NCI-H2227 (cell line): ENCODE measurements at regions not wholly inside any gene's neighbourhood (a gene's known extent, or its start where the extent isn't known, plus 50 kb on each side); places are given as distances from the start of the nearest gene placed in this dataset.
A peak's percentile ranks its signal among the peaks of the same experiment; 100 is the strongest.

Source experiments
- DNase-seq: peaks from one replicate; lab custom pipeline; 2025; ENCODE audit not compliant: unreplicated experiment; lab: John Stamatoyannopoulos, UW

DNA sequence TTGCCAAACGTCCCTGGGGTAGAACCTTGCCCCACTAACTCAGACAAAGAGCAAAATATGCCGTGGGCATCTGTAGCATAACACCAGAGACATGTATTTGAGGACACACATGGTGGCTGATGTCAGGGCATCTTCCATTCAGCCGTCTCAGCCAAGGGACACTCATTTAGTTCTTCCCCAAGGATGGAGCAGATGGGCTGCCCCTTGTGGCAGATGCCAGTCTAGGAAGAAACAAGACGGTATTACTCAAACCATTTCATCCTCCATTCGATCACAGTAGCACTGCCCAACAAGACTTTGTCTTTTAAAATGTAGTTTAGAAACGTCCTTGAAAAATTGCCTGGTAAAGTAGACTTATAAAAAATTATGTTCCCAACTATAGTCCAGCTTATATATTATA, 937.6 kb upstream of the EEF2KMT start:
- peak; percentile 47 for DNase-seq

DNA sequence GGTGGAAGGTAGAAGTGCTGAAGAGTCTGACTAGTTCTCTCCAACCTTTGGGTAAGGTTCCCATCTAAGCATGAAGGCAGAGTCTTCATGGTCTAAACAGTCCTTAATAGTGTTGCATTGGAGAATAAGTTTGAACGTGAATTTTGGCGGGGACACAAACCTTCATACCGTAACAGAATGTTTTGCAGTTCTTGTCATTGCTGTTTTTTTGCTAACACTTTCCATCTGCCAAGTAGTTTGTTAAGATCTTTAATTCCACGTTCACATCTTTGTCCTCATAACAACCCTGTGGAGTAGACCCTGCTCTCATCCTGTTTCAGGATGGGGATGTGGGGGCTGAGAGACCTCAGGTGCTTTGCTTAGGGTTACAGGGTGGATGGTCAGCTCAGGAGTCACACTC, 936.9 kb upstream of the EEF2KMT start:
- no peak for DNase-seq

GRCh38 chr16:6032438-6032837, 934.8 kb upstream of the EEF2KMT start:
- peak; percentile 21 for DNase-seq

DNA sequence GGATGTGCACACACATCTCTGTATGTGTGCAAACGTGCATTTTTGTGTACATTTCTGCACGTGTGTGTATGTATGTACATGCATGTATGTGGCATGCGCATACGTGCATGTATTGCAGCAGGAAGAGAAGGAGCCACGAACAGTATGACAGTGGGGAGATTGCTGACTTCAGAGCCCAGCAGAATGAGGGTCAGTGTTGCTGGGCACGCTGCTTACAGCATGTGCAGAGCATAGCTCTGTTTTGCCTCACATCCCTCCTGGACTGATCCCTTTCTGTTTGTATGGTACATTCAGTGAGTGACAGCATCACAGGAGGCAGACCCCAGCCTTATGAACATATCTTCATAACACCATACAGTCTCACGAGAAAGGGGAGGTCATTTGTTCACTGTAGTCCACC, 934.0 kb upstream of the EEF2KMT start:
- DNase-seq: no peak

DNA sequence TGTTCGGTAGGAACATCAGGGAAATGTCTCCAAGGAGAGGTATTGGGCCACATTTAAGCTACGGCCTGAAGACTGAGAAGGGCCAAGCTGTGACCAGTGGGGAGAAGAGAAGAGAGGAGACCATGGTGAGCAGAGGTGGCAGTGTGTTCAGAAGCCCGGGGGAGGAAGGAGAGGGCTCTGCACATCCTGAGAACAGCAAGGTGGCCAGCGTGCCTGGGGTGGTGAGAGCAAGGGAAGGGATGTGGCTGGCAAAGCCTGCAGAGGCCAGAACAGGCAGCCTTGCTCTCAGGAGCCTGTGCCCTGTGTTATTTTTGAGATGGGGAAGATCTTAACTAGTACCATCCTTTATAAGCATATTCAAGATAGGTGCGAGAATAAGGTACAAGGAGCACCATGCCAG, 933.5 kb upstream of the EEF2KMT start:
- DNase-seq: no peak

DNA sequence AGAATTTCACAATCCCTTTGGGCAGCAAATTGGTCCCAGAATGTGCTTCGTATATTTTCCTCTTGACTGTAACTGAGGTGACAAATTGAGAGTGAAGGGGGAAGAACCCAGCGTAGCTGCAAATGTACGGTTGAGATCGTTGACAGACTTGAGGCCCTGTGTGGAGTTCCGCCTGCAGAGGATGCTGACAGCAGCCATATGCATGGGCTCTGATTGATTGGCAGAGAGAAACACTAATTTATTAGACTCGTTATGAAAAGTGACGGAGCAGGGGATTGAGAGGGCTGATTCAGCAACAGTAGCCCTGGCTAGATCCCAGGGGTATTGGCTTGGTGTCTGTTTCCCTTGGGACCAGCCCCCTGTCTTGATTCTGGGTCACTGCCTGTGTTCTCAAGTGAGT, 930.1 kb upstream of the EEF2KMT start:
- no peak for DNase-seq

GRCh38 chr16:6023449-6023848, 925.9 kb upstream of the EEF2KMT start:
- DNase-seq: no peak

GRCh38 chr16:6021276-6021943, 923.8 kb upstream of the EEF2KMT start:
- no peak for DNase-seq

DNA sequence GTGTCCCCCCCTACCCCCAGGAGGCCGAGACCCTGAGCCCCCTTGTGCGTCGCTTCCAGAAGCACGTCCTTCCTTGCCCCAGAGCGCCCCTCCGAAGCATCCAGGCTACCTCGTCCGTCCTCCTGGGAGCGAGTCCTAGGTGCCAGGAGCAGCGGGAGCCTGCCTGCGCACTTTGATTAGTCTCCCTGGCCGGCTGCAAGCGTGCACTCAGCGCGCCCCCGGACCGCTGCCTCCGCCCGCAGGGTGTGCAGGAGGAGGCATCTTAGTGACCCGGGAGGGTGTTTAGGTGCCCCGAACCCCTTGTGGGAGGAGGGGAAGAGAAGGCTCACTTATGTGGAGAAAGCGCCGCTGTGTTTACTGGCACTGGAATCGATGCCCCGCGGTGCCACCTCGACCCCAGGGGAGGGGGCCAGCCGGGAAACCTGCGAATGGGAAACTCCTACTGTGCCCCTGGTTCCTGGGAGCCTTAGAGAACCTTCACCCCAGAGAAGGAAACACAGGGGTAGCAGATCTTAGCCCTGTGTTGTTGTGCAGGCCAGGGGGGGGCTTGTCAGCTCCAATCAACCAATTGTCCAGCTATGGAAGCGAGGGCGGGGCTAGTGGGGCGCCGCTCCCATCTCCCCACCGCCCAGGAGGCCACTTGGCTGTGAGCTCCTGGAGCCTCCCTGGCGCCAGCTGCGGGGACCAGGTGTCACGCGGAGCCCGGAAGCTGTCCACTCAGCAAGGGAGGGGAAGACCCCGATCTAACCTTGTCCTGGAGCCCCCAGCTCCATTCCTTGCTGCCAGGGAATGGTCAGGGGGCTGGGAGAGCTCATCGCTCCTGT, 922.8 kb upstream of the EEF2KMT start:
- DNase-seq: peak; percentile 54

DNA sequence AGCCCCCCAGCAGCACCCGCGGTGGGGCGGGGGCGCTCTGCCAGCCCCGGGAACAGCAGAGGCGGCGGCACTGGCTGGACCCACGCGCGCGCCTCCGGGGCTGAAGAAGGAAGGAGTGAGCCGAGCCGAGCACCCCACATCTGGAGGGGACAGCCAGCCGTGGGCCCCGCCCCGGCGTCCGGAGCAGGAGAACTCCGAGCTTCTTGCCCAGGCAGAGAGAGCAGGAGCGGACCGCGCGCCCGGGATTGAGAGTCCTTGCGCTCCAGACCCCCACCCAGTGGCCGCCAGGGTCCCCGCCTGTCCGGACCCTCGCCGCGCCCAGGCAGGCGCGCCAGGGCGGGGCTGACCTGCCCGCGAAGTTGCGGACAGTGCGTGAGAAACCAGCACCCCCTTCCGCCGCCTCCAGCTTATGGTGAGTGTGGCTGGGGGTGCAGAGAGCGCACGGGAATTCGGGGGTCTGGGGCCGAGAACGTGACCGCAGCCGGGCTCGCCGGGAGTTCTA, 921.9 kb upstream of the EEF2KMT start:
- DNase-seq: peak; percentile 70

DNA sequence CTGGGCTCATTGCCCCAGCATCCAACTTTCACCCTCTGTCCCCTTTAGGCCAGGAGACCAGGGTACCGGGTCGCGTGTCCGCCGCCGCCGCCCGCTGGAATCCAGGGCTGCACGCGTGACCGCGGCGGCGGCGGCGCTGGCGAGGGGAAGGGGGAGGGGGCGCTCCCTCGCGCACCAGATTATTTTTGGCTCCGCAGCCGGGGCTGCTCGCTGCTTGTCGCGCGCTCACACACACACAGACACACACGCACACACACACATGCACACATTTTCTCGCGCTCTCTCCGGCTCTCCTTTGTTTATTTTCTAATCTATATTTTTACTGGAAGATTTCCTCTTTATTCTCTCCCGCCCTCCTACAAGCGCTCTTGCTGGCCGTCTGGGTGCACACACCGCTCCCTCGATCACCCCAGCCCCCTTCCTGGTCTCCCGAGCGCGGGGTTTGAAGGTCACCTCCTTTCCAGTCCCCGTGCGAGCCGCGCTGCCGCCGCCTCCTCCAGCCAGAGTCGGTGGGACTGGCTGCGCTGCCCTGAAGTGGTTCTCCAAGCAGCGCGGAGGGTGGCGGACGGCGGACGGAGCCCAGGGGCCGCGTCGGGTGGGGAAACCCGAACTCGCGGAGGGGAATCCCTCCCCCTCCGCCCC, 921.4 kb upstream of the EEF2KMT start:
- DNase-seq: peak; percentile 70

DNA sequence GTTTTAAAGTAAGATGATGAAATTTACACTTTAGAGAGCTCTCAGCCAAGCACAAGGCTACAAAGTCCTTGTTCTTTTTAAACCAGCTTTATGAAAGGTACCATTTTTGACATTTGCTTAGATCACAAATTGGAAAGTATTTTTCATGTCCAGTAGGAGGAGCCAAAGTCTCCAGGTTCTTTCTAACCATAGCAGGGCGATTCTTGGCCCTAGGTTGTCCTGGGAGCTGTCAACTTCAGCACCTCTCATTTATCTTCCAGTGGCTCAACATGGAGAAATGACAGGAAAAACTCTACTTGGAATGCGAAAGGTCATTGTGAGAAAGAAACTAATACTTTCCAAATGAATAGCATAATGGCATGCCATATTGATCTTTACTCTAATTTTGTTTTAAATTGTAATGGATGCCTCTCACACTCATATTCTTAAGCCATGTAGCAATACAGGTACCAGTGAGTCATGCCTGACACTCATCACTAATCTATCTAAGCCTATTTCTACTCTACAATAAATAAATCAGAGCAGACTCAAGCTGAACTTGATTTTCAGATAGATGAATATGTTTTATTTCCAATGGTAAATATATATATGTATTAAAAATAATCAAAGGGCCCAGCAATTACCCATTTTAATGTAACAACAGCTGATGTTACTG, 919.1 kb upstream of the EEF2KMT start:
- peak; percentile 81 for DNase-seq

GRCh38 chr16:6012716-6013115, 915.1 kb upstream of the EEF2KMT start:
- no peak for DNase-seq

DNA sequence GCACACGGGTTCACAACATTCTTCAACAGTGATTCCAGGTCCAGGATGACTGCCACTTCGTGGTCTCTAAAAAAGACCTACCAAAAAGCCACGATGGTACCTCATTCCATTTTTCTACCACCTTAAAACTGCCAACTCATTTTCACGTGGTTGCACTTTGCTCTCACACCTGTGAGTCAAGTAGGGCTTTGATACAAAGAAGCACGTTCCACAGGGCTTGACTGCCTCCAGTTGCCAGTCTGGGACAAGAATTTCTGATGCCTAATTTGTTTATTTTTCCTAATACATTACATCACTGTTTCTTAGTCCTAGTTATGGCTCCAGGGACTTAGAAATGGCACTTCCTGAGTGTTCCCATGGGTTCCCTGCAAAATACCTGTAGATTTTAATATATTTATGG, 911.6 kb upstream of the EEF2KMT start:
- no peak for DNase-seq

- no peak for DNase-seq
Measured at GRCh38 chr16:6008670-6009069, 911.1 kb upstream of the EEF2KMT start.

DNA sequence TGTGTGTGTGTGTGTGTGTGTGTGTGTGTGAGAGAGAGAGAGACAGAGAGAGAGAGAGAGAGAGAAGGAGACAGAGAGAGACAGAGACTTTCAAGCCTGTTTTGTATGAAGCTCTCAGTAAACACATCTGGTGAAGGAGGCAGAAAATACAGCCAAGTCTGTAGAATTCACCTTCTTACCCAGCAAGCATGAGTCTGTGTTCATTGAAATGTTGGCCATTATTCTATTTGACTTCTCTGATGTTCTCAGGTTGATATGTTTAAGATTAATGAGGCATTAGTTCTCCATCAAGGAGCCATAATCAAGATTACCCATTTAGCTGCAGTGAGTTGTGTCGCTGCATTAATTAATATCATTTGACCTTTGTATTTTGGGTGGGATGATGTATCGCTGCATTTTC, 895.8 kb upstream of the EEF2KMT start:
- DNase-seq: no peak

- DNase-seq: peak; percentile 89
Measured at GRCh38 chr16:5982979-5983378, 885.4 kb upstream of the EEF2KMT start.

DNA sequence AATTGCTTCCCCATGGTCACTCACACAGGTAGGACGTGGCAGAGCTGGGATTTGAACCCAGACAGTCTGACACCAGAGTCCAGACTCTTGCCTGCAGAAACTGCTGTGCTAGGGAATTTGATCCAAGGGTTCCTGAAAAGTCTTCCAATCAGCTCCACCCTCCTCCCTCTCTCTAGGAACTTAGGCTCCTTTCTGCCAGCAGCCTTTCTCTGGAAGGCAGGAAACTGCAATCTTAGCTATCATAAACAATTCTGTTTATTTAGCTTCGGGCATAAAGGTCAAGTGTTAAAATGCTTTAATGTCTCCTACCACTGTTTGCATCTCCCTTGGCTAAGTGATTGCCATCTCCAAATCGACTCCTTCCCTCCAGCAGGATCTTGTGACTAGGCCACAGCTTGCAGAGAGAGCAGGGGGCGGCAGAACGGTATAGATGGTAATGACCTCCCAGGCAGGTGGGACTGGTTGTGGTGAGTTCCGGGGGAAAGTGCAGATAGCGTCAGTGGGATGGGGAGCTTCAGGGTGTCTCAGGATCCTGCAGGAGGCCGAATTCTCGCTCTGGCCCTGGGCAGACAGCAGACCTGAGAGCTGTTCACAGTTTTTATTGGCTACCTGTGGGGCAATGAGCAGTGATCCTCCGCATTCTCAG, 882.4 kb upstream of the EEF2KMT start:
- peak; percentile 86 for DNase-seq

- DNase-seq: peak; percentile 80
Measured at GRCh38 chr16:5977329-5977728, 879.7 kb upstream of the EEF2KMT start.

DNA sequence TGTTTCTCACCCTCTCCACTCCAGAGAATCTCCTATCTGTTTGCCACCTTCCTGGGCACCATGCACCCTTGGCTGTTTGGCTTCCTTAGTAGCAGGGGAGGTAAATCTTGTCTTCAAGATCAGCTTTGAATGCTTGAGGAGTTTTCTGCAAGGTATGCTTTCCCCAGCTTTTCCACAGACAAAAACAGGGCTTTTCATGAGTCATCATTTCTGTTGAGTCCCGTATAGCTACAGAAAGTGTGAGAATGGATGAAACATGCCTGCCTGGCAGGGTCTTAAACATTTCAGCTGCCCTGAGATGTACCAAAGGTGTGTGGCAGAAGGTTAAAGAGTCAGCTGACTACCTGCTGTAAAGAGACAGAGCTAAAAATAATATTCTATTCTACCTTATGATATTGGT, 875.2 kb upstream of the EEF2KMT start:
- no peak for DNase-seq

DNA sequence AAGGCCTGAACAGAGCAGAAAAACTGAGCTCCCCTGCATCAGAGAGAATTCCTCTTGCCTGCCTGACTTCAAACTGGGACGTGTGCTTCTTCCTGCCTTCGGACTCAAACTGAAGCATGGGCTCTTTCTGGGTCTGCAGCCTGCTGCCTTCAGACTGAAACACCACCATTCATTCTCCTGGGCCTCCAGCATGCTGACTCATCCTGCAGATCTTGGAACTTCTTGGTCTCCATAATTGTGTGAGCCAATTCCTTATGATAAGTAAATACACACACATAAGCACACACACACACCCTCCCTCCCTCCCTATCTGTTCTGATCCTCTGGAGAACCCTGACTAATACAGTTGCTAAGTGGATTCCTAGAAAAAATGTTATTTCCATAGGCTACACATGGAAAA, 874.3 kb upstream of the EEF2KMT start:
- no peak for DNase-seq
